Panc1 (cell line): ENCODE measurements at regions not wholly inside any gene's neighbourhood (a gene's known extent, or its start where the extent isn't known, plus 50 kb on each side); places are given as distances from the start of the nearest gene placed in this dataset.

Source experiments
- ATAC-seq: fragments of 200-7000 bp; cut with Tn5 transposase; 2 replicates; pipeline ENCODE4 v1.9.1; 2020; ENCODE audit warnings: mild to moderate bottlenecking, moderate library complexity
- BruUV-seq: library from RNA; stranded (reverse); fragments of 400-500 nt; replicated peaks from 2 replicates; lab custom pipeline; 2021; lab: Mats Ljungman, UMichigan
- CTCF ChIA-PET: fragments of 300-600 bp; sonication (Branson Sonifier 250); formaldehyde crosslinking; loops from one replicate; lab custom pipeline; 2022; ENCODE audit warnings: antibody characterized with exemption; lab: Charles Lee
- POLR2A ChIA-PET: fragments of 300-600 bp; sonication (Branson Sonifier 250); formaldehyde crosslinking; loops from one replicate; lab custom pipeline; 2022; ENCODE audit warnings: antibody characterized with exemption; lab: Charles Lee
- DNase-seq: peaks from one replicate; pipeline ENCODE4 v3.0.0-alpha.2; 2010; ENCODE audit warnings: low read depth, low spot score
- H3K27ac ChIP-seq: 2 replicates; pipeline ENCODE4 v1.5.1; 2011; ENCODE audit warnings: mild to moderate bottlenecking, low read length, inconsistent platforms
- H3K27me3 ChIP-seq: fragments of 200-500 bp; sonication (Bioruptor generic); 2 replicates; pipeline ENCODE4 v1.6.0; 2014; ENCODE audit warnings: low read length, inconsistent platforms; ENCODE audit not compliant: control insufficient read depth, insufficient read depth
- H3K36me3 ChIP-seq: fragments of 200-500 bp; sonication (Bioruptor generic); 2 replicates; pipeline ENCODE4 v1.5.1; 2014; ENCODE audit warnings: inconsistent platforms, mild to moderate bottlenecking, low read length, moderate library complexity; ENCODE audit not compliant: control insufficient read depth, insufficient read depth
- H3K4me1 ChIP-seq: 2 replicates; pipeline ENCODE4 v1.5.1; 2011; ENCODE audit warnings: inconsistent platforms, mild to moderate bottlenecking, low read length, moderate library complexity; ENCODE audit not compliant: control insufficient read depth, insufficient read depth
- H3K4me3 ChIP-seq, 2 experiments: 2 replicates each; pipeline ENCODE4 v1.5.1; 2011 to 2012; ENCODE audit warnings: low read depth in 2 of 2, low read length in 2 of 2, mild to moderate bottlenecking in 2 of 2, inconsistent platforms in 1 of 2, moderate library complexity in 1 of 2
- H3K9me3 ChIP-seq: fragments of 200-500 bp; sonication (Bioruptor generic); 2 replicates; pipeline ENCODE4 v1.5.1; 2014; ENCODE audit warnings: low read depth, mild to moderate bottlenecking, inconsistent platforms, low read length, moderate library complexity; ENCODE audit not compliant: control insufficient read depth, insufficient read depth
- CTCF ChIP-seq: fragments of 450-650 bp; IDR thresholded peaks from 2 replicates; pipeline ENCODE4 v1.5.1; 2017; ENCODE audit warnings: mild to moderate bottlenecking
- REST ChIP-seq, 2 experiments: IDR thresholded peaks; 2 replicates each; pipeline ENCODE4 v1.6.1; 2011 to 2012; ENCODE audit warnings: low read depth in 2 of 2, control low read depth in 1 of 2, low read length in 1 of 2, mild to moderate bottlenecking in 1 of 2, moderate library complexity in 1 of 2; ENCODE audit not compliant: insufficient read depth in 1 of 2
- SIN3A ChIP-seq: IDR thresholded peaks from 2 replicates; pipeline ENCODE4 v1.6.1; 2012; ENCODE audit warnings: low read depth, mild to moderate bottlenecking, low read length, moderate library complexity, borderline replicate concordance; ENCODE audit not compliant: insufficient read depth
- in situ Hi-C: cut with HindIII; loops from 2 replicates; pipeline ENCODE4 v1.10.0; 2016; ENCODE audit warnings: low sequenced_read_pairs, low pct_unique_long_range_greater_than_20kb
- intact Hi-C: fragments of 100-400 bp; cut with micrococcal nuclease; formaldehyde crosslinking; loops from one replicate; pipeline ENCODE4 v1.10.0; 2022; ENCODE audit not compliant: unreplicated experiment

GRCh38 chr11:121385688-121386087, 66.4 kb upstream of the SORL1 start:
- ChIA-PET CTCF (no interaction called here), POLR2A (no interaction called here)
- Histone ChIP-seq H3K4me1 (no peaks in the 10 kb centered on the region), H3K27me3 (peaks cover 3% of the 10 kb centered on the region), H3K36me3 (no peaks in the 10 kb centered on the region), H3K4me3 (no peak overlapping the region), H3K27ac (no peak overlapping the region), H3K9me3 (no peaks in the 10 kb centered on the region)
- in situ Hi-C loops: no loop called here
- TF ChIP-seq CTCF (0 out of 2 replicates have a peak, but pooled peaks have one; percentile 4), REST (IDR thresholded peaks at IDR 0.05; ENCODE audit: insufficient read depth in 1 of 2, low read depth in 2 of 2, low read length in 1 of 2) (no peak), SIN3A (no peak)
- intact Hi-C loops: no loop called here
- no peak for DNase-seq
- BruUV-seq: no TSS peak
- ATAC-seq: no peak
